ENCODE measurements at regions not wholly inside any gene's neighbourhood (a gene's known extent, or its start where the extent isn't known, plus 50 kb on each side); places are given as distances from the start of the nearest gene placed in this dataset.

DNA sequence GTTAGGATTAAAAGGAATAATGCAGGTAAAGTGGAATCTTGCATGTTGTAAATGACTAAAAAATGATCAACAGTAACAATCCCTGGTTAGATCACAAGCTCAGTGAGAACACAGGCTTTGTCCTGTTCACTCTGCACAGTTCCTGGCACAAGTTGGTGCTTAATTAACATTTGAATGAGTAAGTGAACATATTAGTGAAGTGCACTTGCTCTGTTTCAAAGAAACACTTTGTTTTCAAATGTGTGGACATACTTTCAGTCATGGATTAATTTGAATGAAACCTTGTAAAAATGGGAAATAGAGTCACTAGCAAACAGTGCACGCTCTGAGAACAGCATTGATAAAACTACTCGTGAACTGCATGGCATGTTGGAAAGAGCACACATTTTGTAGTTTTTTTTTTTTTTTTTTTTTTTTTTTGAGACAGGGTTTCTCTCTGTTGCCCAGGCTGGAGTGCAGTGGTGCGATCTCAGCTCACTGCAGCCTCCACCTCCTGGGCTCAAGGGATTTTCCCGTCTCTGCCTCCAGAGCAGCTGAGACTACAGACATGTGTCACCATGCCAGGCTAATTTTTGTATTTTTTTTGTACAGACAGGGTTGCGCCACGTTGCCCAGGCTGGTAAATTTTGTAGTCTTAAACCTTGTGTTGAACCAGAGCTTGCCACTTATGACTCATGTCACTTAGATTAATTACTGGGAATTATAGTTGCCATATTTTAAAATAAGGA, 159.9 kb downstream of the LURAP1L start:
- DNase-seq = no peak

GRCh38 chr9:12935714-12936113, 160.9 kb downstream of the LURAP1L start:
- no peak for DNase-seq

DNA sequence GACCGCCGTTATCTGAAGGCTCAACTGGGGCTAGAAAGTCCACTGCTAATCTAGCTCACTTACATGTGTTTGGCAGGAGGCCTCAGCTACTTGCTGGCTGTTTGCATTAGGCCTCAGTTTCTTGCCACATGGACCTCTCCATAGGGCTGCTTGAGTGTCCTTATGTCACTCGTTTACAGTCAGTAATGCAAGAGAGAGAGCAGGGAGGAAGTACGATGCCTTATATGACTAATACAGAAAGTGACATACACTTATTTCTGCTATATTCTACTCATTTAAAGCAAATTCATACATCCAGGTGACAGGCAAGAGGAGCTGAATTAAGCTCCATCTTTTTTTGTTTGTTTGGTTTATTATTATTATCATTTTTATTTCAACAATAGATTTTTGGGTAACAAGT, 179.6 kb downstream of the LURAP1L start:
- no peak for DNase-seq

DNA sequence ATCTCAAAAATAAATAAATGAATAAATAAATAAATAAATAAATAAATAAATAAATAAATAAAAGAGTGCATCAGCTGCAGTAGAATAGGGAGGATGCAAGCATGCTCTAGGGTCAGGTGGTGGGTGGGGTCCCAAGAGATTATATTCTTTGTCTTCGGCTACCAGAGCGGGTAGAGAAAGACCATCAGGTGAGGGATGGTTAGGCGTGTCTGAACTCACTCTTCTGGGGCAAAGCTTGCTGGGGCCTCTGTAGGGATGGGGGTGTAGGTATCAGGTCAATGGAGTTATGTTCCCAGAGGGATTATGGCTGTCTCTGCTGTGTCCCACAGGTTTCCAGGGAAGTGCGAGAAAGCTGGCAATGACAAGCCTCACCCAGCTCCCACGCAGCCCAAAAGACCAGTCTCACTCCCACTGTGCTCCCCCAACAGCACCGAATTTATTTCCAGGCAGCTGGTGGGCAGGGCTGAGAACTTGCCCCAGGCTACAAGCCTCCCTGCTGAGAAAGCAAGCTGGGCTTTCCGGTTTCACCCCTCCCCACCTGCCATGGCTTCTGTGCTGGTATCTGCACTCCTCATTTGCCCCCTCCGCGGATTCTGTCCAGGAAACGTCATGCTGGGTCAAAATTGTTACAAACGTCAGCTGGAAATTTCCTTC, 180.8 kb downstream of the LURAP1L start:
- no peak for DNase-seq

DNA sequence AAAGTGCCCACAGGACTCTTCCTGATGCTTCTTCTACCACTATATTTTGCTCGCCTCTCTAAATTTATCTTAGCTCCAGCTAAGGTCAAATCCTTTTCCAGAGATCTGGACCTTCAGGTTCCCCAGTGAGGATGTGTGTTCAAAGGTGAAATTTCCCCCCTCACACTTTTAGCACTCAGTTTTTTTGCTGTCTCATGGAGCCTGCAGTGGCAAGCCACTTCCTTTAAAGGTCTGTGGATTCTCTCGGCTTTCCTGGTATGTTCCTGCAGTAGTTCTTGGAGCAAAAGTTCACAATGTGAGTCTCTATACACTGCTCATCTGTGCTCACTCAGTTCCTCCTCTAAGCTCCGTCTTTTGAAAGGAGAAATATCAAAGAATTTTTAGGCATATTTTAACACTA, 181.4 kb downstream of the LURAP1L start:
- no peak for DNase-seq

GRCh38 chr9:12956805-12957204, 182.0 kb downstream of the LURAP1L start:
- no peak for DNase-seq

DNA sequence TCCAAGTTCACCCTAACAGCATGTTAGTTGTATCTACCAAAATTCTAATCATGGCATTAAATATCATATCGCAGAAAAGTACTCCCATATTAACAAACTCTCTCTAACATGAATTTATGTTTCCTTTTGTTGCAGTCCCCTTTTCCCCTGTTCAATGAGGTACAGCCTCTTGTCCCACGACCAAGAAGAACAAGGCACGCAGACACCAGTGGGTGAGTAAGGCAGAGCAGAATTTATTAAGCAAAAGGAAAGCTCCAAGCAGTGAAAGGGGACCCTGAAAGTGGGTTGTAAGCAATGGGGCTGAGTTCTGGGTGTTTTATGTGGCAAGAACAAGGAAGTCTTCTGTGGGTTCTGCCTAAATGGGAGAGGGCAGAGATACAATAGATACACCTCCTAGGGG, 183.5 kb downstream of the LURAP1L start:
- DNase-seq = no peak

GRCh38 chr9:12958708-12959107, 183.9 kb downstream of the LURAP1L start:
- no peak for DNase-seq

DNA sequence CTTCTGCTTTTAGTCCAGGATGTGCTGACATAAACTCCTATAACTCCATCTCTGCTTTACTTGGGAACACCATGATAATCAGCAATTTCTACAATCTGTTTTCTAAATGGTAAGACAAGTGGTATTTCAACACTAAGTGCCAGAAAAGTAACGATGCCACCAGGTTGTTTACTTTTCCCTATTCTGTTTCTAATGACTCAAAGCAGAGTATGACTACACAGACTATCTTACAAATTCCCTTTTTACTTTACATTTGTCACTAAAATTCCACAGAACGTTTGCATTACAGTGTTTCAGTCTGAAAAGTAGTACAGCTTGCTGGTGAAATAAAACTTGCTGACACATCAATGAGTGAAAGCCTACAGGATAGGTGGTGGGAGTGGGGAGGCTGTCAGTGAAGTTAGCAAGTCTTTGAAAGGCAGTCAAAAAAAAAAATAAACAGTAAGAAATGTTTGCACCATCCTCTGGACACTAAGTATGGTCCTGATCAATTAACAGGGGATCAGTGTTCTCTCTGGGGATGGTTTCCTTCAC, 186.5 kb downstream of the LURAP1L start:
- no peak for DNase-seq

GRCh38 chr9:12963537-12963936, 188.7 kb downstream of the LURAP1L start:
- DNase-seq = no peak

DNA sequence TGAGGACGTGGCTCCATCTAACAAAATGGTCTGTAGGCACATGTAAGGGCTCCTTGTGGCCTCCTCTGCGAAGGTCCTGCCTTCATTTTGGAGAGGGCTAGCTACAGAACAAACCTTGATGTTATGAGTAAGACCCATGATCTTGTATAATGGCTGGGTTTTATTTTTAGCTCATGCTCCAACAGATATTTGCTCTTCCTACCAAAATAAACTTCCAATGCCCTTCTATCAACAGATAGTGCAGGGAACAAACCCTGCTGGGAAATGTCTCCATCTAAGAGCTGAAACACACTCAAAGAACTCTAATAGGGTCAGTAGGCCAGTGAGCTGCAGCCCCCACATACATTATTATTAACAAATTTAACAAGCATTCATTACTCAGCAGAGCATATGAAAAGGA, 189.5 kb downstream of the LURAP1L start:
- DNase-seq = no peak

- no peak for DNase-seq
Observed at GRCh38 chr9:12965303-12965702, 190.5 kb downstream of the LURAP1L start.

- DNase-seq = no peak
Observed at GRCh38 chr9:12968093-12968492, 193.3 kb downstream of the LURAP1L start.

- no peak for DNase-seq
Observed at GRCh38 chr9:12972608-12973589, 198.1 kb downstream of the LURAP1L start.

DNA sequence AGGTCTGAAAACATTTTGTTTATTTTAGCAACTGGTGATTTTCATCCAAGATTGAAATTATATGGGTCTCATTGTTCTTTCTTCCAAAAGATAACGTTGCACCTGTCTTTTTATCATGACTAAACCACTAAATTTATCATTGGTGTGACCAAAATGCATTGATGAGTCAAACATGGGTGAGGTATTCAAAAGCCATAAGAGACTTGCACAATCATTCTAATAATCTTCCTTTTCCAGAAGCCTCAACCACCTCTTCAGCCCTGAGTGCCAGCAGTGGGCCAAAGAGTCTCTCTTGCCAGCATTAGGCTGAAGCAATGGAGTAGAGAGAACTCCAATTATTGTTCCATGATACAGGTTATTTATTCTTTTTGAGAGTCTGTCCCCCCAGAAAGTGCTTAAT, 198.9 kb downstream of the LURAP1L start:
- no peak for DNase-seq

- DNase-seq = no peak
Observed at GRCh38 chr9:12974671-12975070, 199.9 kb downstream of the LURAP1L start.

DNA sequence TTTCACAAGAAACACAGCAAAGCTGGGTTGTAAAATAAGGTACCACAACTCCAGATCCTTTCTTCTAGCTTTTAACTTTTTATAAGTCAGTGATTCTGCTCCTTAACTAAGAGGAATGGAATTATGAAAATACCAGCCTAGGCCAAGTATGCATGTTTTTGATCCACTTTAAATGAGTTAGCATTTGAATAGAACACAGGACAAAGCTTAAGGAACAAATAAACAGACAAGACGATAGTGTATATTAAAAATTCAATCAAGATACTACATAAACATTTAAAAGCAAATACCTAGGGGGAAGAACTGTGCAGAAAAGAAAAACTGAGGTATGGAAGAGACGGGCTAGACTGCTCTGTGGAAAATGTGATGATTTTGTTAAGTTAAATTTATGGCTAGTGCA, 200.7 kb downstream of the LURAP1L start:
- DNase-seq = no peak

DNA sequence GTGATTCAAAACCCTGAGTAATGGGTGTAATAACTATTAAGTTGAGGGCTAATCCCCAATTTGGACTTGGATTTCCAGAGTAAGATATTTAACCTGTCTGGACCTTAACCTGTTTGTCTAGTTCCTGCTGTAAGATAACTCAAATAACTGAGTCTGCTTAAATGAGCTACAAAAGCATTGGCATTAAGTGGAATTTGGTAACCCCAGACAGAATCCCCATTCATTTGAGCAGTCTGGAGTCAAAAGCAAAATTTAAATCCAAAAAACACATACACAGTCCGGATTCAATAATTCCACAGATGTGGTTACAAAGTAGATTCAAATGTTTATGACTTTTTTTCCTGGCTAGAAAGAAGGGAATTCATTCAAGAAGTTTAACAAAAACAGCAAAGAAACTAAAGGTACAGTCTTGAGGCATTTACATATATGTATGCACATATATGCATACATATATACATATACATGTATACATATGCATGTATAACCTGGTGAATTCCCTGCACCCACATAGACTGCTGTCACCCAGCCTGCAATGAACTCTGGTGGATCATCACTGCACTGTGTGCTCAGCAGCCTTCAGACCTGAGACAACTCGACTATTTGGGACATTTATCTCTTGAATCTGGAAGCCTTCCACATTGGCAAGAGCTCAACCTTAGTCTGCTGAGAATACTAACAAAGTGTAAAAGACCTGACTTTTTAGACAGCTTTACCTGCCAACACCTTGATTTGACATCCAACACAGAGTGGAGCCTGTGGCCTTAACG, 205.4 kb downstream of the LURAP1L start:
- no peak for DNase-seq

DNA sequence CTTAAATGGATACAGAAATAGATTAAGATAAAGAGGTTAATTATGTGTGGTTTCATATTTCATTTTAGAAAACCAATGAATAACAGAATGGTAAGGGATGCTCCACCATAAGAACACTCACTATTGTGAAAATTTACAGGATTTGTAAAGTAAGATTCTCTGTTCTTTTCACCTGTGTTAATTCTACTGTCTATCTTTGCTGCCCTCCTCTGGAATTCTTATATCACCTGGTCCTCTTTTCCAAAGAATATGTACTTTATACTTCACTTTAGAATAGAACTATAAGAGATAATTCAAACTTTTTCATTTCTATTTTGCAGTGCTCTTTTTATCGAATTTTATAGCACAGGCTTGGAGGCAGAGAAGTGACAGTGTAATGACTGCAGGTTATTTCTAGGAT, 213.4 kb downstream of the LURAP1L start:
- no peak for DNase-seq

- DNase-seq = no peak
Observed at GRCh38 chr9:12989669-12990068, 214.8 kb downstream of the LURAP1L start.

GRCh38 chr9:12993466-12993865, 218.6 kb downstream of the LURAP1L start:
- no peak for DNase-seq

- no peak for DNase-seq
Observed at GRCh38 chr9:12997009-12997408, 222.2 kb downstream of the LURAP1L start.
